Lower leg skin (tissue), 4 donors: ENCODE measurements at regions not wholly inside any gene's neighbourhood (a gene's known extent, or its start where the extent isn't known, plus 50 kb on each side); places are given as distances from the start of the nearest gene placed in this dataset.

Experiments
- DNase-seq, 2 donors: peaks; one replicate each; pipeline ENCODE4 v3.0.0-alpha.2; 2019; ENCODE audit warnings: low spot score in 2 of 2
- H3K4me3 ChIP-seq: fragments of 200-600 bp; sonication (generic); 2 replicates; pipeline ENCODE4 v1.5.1; 2017; ENCODE audit warnings: mild to moderate bottlenecking, low read depth; ENCODE audit not compliant: poor library complexity, severe bottlenecking
- POLR2A ChIP-seq, 2 donors: fragments of 450-650 bp; IDR thresholded peaks; one replicate each; pipeline ENCODE4 v1.6.1; 2016 to 2017; ENCODE audit warnings: antibody characterized with exemption in 2 of 2, mild to moderate bottlenecking in 1 of 2, moderate library complexity in 1 of 2
- WGBS, 2 donors: methylation state at CpG; one replicate each; pipeline ENCODE4 v1.1.5; 2018; 5-methylcytosine and 5-hydroxymethylcytosine counted together
- intact Hi-C: fragments of 100-400 bp; cut with DNase I; formaldehyde crosslinking; loops from one replicate; pipeline ENCODE4 v1.15.0; 2023; ENCODE audit warnings: low total_unique reads
- TF ChIP-seq, protein P1 (sequence below), 3 donors: fragments of 450-650 bp; IDR thresholded peaks; one replicate each; pipeline ENCODE4 v1.5.1; 2016; ENCODE audit warnings: antibody characterized with exemption in 3 of 3, mild to moderate bottlenecking in 3 of 3, moderate library complexity in 2 of 3

GRCh38 chr14:22232933-22233332 lies 356.1 kb downstream of the DAD1 start:
- no peak overlapping the region for H3K4me3 ChIP-seq
- intact Hi-C loops = loop anchor here (10.0 kb wide), 2 partner anchors 1582 to 1672 kb away; no protein-coding TSS in a partner anchor
- TF ChIP-seq POLR2A (IDR thresholded peaks at IDR 0.05) = no peak
- 60 to 63% methylated on average over 2 of the region's 2 CpGs for WGBS, 2 donors
- no peak for DNase-seq

- DNase-seq = no peak
- TF ChIP-seq, protein P1, sequence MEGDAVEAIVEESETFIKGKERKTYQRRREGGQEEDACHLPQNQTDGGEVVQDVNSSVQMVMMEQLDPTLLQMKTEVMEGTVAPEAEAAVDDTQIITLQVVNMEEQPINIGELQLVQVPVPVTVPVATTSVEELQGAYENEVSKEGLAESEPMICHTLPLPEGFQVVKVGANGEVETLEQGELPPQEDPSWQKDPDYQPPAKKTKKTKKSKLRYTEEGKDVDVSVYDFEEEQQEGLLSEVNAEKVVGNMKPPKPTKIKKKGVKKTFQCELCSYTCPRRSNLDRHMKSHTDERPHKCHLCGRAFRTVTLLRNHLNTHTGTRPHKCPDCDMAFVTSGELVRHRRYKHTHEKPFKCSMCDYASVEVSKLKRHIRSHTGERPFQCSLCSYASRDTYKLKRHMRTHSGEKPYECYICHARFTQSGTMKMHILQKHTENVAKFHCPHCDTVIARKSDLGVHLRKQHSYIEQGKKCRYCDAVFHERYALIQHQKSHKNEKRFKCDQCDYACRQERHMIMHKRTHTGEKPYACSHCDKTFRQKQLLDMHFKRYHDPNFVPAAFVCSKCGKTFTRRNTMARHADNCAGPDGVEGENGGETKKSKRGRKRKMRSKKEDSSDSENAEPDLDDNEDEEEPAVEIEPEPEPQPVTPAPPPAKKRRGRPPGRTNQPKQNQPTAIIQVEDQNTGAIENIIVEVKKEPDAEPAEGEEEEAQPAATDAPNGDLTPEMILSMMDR (IDR thresholded peaks at IDR 0.05) = no peak
- no peak for TF ChIP-seq POLR2A (IDR thresholded peaks at IDR 0.05)
- no peak overlapping the region for H3K4me3 ChIP-seq
- intact Hi-C loops = loop anchor here (10.0 kb wide), 2 partner anchors 1582 to 1672 kb away; no protein-coding TSS in a partner anchor
Measured at GRCh38 chr14:22232486-22232885, 356.5 kb downstream of the DAD1 start.

- intact Hi-C loops = loop anchor here (10.0 kb wide), 2 partner anchors 1584 to 1674 kb away; no protein-coding TSS in a partner anchor
- TF ChIP-seq POLR2A (IDR thresholded peaks at IDR 0.05) = no peak
- TF ChIP-seq, protein P1 (IDR thresholded peaks at IDR 0.05) = no peak
- H3K4me3 ChIP-seq = no peak overlapping the region
- DNase-seq = no peak
- WGBS, 2 donors = 92 to 93% methylated on average over 1 of the region's 1 CpG
Measured at GRCh38 chr14:22231018-22231417, 358.0 kb downstream of the DAD1 start.

- WGBS, 2 donors = 87 to 89% methylated on average over 2 of the region's 2 CpGs
- TF ChIP-seq POLR2A (IDR thresholded peaks at IDR 0.05) = no peak
- TF ChIP-seq, protein P1 (IDR thresholded peaks at IDR 0.05) = no peak
- DNase-seq = no peak
- intact Hi-C loops = loop anchor here (10.0 kb wide), 2 partner anchors 1584 to 1674 kb away; no protein-coding TSS in a partner anchor
- no peak overlapping the region for H3K4me3 ChIP-seq
Measured at GRCh38 chr14:22230517-22230916, 358.5 kb downstream of the DAD1 start.

DNA sequence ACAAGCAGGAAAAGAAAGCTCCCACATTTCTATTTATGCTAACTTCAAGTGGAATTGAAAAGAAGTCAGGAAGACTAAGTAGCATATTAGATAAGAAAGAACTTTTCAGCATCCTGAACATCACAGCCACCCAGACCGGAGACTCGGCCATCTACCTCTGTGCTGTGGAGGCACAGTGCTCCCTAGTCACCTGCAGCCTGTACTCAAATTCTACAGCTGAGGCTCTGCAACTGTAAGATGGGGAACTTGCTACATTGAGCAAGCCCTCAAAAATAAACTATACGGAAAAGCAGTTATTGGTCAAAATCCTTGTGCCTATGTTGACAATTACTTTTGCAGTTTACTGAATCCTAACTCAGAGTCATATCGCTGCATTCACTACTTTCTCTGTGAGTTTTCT lies 361.9 kb downstream of the DAD1 start:
- intact Hi-C loops = no loop called here
- WGBS, 2 donors = 91 to 92% methylated on average over 4 of the region's 4 CpGs
- TF ChIP-seq, protein P1 (IDR thresholded peaks at IDR 0.05) = no peak
- TF ChIP-seq POLR2A (IDR thresholded peaks at IDR 0.05) = no peak

GRCh38 chr14:22226381-22226780 lies 362.6 kb downstream of the DAD1 start:
- intact Hi-C loops = no loop called here

More for the DNA sequence above, 361.9 kb downstream of the DAD1 start:
- no peak for DNase-seq
- H3K4me3 ChIP-seq = no peak overlapping the region

More at GRCh38 chr14:22226381-22226780, 362.6 kb downstream of the DAD1 start:
- 79 to 80% methylated on average over 8 of the region's 8 CpGs for WGBS, 2 donors
- DNase-seq = no peak
- TF ChIP-seq, protein P1 (IDR thresholded peaks at IDR 0.05) = no peak
- TF ChIP-seq POLR2A (IDR thresholded peaks at IDR 0.05) = no peak
- no peak overlapping the region for H3K4me3 ChIP-seq
